ENCODE measurements at regions not wholly inside any gene's neighbourhood (a gene's known extent, or its start where the extent isn't known, plus 50 kb on each side); places are given as distances from the start of the nearest gene placed in this dataset.

DNA sequence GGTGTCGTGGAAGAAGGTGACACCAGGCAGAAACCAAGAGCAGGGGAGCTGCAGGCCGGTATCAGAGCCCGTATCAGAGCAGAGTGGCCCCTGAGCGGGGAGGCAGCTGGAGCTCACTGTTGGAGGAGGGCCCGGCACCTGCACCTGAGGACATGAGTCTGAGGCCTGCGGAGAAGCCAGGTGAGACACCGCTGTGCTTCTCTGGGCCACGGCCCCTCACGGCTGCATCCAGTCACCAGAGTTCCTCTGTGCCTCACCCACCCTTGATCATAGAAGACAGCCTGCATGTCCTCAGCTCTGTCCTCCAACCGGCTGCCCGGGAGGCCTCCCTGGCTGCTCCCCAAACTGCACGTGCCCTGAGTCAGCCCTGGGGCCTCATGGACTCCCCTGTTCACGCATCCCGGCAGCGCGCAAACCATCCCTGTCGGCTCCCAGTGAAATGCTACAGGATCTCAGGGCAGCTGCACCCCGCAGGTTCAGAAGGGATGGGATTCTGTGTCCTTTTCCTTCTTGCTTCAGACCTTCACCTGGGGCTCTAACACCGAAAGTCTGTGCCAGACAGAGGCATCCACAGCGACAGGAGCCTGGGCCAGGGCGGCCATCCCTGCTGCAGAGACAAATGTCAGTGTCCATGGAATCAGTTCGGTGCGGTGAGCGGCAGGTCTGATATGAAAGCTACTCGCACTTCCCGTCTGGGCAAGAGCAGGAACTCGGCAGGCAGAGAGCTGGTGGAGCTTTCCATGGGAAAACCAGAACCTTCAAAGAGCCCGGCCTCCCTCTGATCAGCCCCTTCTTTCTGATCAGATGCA lies 111.9 kb upstream of the FAM20C start:
- TF ChIP-seq, protein P1, sequence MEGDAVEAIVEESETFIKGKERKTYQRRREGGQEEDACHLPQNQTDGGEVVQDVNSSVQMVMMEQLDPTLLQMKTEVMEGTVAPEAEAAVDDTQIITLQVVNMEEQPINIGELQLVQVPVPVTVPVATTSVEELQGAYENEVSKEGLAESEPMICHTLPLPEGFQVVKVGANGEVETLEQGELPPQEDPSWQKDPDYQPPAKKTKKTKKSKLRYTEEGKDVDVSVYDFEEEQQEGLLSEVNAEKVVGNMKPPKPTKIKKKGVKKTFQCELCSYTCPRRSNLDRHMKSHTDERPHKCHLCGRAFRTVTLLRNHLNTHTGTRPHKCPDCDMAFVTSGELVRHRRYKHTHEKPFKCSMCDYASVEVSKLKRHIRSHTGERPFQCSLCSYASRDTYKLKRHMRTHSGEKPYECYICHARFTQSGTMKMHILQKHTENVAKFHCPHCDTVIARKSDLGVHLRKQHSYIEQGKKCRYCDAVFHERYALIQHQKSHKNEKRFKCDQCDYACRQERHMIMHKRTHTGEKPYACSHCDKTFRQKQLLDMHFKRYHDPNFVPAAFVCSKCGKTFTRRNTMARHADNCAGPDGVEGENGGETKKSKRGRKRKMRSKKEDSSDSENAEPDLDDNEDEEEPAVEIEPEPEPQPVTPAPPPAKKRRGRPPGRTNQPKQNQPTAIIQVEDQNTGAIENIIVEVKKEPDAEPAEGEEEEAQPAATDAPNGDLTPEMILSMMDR (IDR thresholded peaks at IDR 0.05) = no peak
- TF ChIP-seq POLR2A (IDR thresholded peaks at IDR 0.05) = no peak
